ENCODE measurements at regions not wholly inside any gene's neighbourhood (a gene's known extent, or its start where the extent isn't known, plus 50 kb on each side); places are given as distances from the start of the nearest gene placed in this dataset.

DNA sequence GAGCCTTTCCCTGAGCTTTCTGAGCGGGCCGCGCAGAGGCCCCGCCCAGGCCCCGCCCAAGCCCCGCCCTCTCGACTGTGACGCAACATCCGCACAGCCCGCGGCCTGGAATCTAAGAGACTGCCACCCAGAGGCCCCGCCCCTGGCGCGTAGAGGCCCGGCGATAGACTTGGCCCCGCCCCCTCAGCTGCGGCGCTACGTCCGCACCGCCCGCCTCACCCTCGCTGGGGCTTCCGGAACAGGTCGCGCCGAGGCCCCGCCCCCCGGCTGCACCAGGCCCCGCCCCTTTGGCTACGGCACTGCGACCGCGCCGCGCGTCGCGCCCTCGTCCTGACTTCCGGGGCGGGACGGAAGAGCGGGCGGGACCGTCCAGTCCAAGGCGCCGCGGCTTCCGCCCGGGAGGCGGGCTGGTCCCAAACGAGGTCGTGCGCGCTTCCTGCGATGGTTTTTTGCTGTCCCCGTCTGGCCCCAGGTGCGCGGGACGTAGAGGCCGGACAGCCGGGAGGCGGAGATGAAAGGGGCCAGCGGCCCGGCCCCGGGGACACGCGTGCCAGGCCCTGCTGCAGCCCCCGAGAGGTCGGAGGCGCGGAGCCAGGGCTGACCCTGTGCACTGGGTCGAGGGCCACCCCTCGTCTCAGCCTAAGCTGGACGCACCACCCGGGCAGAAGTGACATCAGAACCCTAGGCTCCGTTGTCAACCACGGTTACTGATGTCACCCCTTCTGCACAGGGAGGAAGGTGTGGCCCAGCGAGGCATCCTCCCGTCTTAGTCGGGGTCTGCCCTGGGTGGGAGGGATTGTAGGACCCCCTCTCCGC is 59.0 kb upstream of the WNT7B start:
- Histone ChIP-seq H3K36me3 (no peaks in the 10 kb centered on the region), H3K27me3 (no peaks in the 10 kb centered on the region), H3K9me3 (no peaks in the 10 kb centered on the region), H3K27ac (peak overlapping the region; percentile 83), H3K4me3 (peak overlapping the region; percentile 92), H3K4me1 (ENCODE audit: insufficient read depth) (peaks cover 10% of the 10 kb centered on the region)
- intact Hi-C loops (cut with DNase I), result no loop called here
- 0 to 2% (median 1%) methylated on average over 18 to 84 of the region's 84 CpGs for WGBS, 3 donors
- TF ChIP-seq POLR2A (IDR thresholded peaks at IDR 0.05) (peak; percentile 99), EP300 (IDR thresholded peaks at IDR 0.05) (no peak)
- TF ChIP-seq, protein P1, sequence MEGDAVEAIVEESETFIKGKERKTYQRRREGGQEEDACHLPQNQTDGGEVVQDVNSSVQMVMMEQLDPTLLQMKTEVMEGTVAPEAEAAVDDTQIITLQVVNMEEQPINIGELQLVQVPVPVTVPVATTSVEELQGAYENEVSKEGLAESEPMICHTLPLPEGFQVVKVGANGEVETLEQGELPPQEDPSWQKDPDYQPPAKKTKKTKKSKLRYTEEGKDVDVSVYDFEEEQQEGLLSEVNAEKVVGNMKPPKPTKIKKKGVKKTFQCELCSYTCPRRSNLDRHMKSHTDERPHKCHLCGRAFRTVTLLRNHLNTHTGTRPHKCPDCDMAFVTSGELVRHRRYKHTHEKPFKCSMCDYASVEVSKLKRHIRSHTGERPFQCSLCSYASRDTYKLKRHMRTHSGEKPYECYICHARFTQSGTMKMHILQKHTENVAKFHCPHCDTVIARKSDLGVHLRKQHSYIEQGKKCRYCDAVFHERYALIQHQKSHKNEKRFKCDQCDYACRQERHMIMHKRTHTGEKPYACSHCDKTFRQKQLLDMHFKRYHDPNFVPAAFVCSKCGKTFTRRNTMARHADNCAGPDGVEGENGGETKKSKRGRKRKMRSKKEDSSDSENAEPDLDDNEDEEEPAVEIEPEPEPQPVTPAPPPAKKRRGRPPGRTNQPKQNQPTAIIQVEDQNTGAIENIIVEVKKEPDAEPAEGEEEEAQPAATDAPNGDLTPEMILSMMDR (IDR thresholded peaks at IDR 0.05), result peak in 2 of 3 donors; percentile 10 to 42
- DNase-seq, result peak; percentile 100

DNA sequence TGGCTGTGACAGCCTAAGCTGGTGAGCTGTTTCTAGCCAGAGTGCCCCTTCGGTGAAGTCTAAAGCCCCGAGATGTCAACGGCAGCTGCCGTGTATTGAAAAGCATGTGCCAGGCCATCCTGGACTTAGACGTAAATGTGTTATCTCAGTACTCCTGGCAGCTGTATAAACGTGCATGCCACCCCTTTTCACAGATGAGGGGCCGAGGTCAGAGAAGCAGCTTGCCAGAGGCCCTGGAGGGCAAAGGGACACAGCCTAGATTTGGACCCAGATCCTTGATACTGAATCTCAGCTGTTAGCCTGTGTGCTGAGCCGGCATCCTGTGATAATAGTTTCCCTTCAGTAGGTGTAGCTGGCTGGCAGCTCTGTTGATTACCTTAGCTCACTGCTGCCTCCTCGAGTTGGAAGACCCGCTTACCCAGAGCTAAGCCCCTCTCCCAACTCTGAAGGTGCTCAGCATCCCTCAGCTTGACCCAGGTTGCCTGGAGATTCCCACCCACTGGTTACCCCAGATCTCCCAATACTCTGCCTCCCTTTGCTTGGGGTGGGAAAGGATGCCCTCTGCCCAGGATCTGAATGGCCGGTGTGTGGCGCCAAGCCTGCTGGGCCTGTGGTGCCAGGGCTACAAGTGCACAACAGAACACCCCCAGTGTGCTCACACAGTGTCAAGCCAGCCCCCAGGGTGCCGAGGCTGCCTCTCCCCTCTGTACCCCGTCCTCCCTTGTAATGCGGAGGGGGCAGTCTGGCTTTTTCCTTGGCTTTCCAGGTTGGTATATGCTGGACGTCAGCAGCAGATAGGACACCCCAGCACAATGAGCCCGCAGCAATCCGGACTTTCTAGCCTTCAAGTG is 59.8 kb upstream of the WNT7B start:
- peak overlapping the region; percentile 83 for H3K27ac ChIP-seq
- TF ChIP-seq, protein P1 (IDR thresholded peaks at IDR 0.05), result no peak
- no peak for TF ChIP-seq EP300 (IDR thresholded peaks at IDR 0.05)
- TF ChIP-seq POLR2A (IDR thresholded peaks at IDR 0.05), result no peak
- no peaks in the 10 kb centered on the region for H3K36me3 ChIP-seq
- no peaks in the 10 kb centered on the region for H3K27me3 ChIP-seq
- peak overlapping the region; percentile 92 for H3K4me3 ChIP-seq
- H3K9me3 ChIP-seq, result no peaks in the 10 kb centered on the region
- intact Hi-C loops (cut with DNase I), result no loop called here
- WGBS, 3 donors, result 33 to 36% (median 35%) methylated on average over 18 of the region's 18 CpGs
- DNase-seq, result peak in 4 of 5 donors; percentile 45 to 60 (median 50)
- peaks cover 11% of the 10 kb centered on the region for H3K4me1 ChIP-seq (ENCODE audit: insufficient read depth)

DNA sequence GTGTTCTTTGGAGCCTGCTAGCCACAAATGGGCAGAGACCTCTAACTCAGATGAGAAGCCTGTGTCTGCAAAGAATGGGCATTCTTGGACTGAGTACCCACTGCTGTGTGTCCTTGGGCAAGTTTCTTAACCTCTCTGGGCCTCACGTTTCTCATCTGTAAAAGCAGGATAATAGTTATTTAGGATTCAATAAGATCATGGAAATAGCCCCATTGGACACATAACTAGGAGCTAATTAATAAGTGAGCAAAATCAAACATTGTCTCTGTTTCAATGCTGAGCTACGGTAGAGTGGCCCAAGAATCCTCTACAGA is 61.2 kb upstream of the WNT7B start:
- no peak overlapping the region for H3K27ac ChIP-seq
- TF ChIP-seq, protein P1 (IDR thresholded peaks at IDR 0.05), result no peak
- TF ChIP-seq POLR2A (IDR thresholded peaks at IDR 0.05), result no peak
- H3K4me1 ChIP-seq (ENCODE audit: insufficient read depth), result peaks cover 17% of the 10 kb centered on the region
- 63 to 78% (median 67%) methylated on average over 2 of the region's 2 CpGs for WGBS, 3 donors
- H3K4me3 ChIP-seq, result no peak overlapping the region
- no peaks in the 10 kb centered on the region for H3K27me3 ChIP-seq
- DNase-seq, result no peak
- intact Hi-C loops (cut with DNase I), result no loop called here
- no peaks in the 10 kb centered on the region for H3K36me3 ChIP-seq
- H3K9me3 ChIP-seq, result no peaks in the 10 kb centered on the region

DNA sequence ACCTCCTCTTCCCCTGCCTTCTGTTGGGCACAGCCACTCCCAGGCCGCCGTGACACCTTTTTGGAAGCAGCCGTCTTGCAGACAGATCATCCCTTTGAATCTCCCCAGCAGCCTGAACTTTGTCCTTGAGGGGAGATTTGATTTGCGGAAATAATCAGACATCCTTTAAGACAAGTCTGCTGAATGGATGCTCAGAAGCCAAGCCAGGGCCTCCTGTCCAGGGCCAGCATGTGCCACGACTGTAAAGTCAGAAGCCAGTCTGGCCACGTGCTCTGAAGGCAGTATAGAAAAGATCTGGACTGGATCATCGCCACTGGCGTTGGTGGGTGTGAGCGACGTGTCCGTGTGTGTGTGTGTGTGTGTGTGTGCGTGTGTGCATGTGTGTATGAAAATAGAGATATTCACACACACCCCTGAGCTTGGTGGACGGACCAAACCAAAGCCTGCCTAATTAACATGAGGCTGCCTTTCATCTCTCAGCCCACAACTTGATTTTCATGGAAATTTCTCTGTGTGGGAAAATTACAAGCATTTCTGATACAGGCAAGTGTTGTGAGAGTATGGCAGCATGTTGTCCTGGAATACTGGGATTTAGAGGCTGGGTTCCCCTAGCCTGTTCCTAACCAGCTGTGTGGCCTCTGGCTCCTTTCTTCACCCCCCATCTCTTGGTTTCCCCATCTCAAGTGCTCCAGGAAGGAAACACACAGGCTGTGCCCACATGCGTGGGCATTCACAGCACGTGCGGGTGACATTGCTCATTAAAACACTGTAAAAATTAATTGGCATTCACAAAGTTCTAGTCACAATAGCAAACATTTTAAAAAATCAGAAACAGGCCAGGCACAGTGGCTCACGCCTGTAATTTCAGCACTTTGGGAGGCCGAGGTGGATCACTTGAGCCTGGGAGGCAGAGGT is 61.8 kb upstream of the WNT7B start:
- peak in 4 of 5 donors; percentile 28 to 50 (median 37) for DNase-seq
- intact Hi-C loops (cut with DNase I), result no loop called here

More for the DNA sequence above, 61.8 kb upstream of the WNT7B start:
- Histone ChIP-seq H3K36me3 (no peaks in the 10 kb centered on the region), H3K27ac (peak overlapping the region in 1 of 2 donors; percentile 1), H3K4me3 (no peak overlapping the region), H3K27me3 (no peaks in the 10 kb centered on the region), H3K9me3 (no peaks in the 10 kb centered on the region), H3K4me1 (ENCODE audit: insufficient read depth) (peaks cover 20% of the 10 kb centered on the region)
- WGBS, 3 donors, result 51 to 56% (median 55%) methylated on average over 18 of the region's 18 CpGs
- TF ChIP-seq, protein P1 (IDR thresholded peaks at IDR 0.05), result no peak
- no peak for TF ChIP-seq EP300 (IDR thresholded peaks at IDR 0.05)
- TF ChIP-seq POLR2A (IDR thresholded peaks at IDR 0.05), result no peak

Measured in ovary (tissue), 7 donors.